ENCODE measurements at regions not wholly inside any gene's neighbourhood (a gene's known extent, or its start where the extent isn't known, plus 50 kb on each side); places are given as distances from the start of the nearest gene placed in this dataset.
"Not testable (repeated sequence)": the region's sequence is repeated elsewhere in the genome, so short reads cannot be mapped to it uniquely, and the experiment has no call there.

- Mint-ChIP-seq H3K4me1 (no peaks in the 10 kb centered on the region), H3K36me3 (no peaks in the 10 kb centered on the region), H3K27me3 (ENCODE audit: low read depth in 3 of 3) (no peaks in the 10 kb centered on the region), H3K4me3 (no peak overlapping the region), H3K9me3 (peaks cover 2 to 15% (median 3%) of the 10 kb centered on the region in 7 donors), H3K27ac (no peak overlapping the region)
- Histone ChIP-seq H3K27me3 (ENCODE audit: control insufficient read depth in 2 of 2, insufficient read depth in 2 of 2, low read length in 2 of 2) (no peaks in the 10 kb centered on the region), H3K9me3 (replicated peaks in 1 of 2; ENCODE audit: control insufficient read depth in 1 of 2, insufficient read depth in 1 of 2, low read length in 2 of 2) (no peaks in the 10 kb centered on the region), H3K4me1 (ENCODE audit: control insufficient read depth in 1 of 2, insufficient read depth in 2 of 2, low read length in 2 of 2) (no peaks in the 10 kb centered on the region), H3K4me3 (replicated peaks in 1 of 3; ENCODE audit: low read depth in 2 of 3, low read length in 3 of 3) (no peak overlapping the region), H3K79me2 (ENCODE audit: insufficient read depth, low read length) (no peaks in the 10 kb centered on the region), H3K36me3 (replicated peaks in 1 of 2; ENCODE audit: control insufficient read depth in 1 of 2, insufficient read depth in 2 of 2, low read length in 2 of 2) (no peaks in the 10 kb centered on the region), H3K4me2 (replicated peaks; ENCODE audit: extremely low read depth, low read length, poor library complexity, severe bottlenecking) (no peak overlapping the region), H3K9ac (ENCODE audit: insufficient read depth, low read length, poor library complexity, severe bottlenecking) (no peak overlapping the region), H2AFZ (ENCODE audit: insufficient read depth, low read depth, low read length, poor library complexity, severe bottlenecking) (no peak overlapping the region), H3K27ac (ENCODE audit: low read depth in 1 of 2, low read length in 2 of 2) (no peak overlapping the region), H4K20me1 (ENCODE audit: insufficient read depth, low read length) (no peaks in the 10 kb centered on the region)
- WGBS (ENCODE audit: insufficient coverage), result no CpG with 5 or more reads among the region's 8 CpGs
- TF ChIP-seq, protein P1, sequence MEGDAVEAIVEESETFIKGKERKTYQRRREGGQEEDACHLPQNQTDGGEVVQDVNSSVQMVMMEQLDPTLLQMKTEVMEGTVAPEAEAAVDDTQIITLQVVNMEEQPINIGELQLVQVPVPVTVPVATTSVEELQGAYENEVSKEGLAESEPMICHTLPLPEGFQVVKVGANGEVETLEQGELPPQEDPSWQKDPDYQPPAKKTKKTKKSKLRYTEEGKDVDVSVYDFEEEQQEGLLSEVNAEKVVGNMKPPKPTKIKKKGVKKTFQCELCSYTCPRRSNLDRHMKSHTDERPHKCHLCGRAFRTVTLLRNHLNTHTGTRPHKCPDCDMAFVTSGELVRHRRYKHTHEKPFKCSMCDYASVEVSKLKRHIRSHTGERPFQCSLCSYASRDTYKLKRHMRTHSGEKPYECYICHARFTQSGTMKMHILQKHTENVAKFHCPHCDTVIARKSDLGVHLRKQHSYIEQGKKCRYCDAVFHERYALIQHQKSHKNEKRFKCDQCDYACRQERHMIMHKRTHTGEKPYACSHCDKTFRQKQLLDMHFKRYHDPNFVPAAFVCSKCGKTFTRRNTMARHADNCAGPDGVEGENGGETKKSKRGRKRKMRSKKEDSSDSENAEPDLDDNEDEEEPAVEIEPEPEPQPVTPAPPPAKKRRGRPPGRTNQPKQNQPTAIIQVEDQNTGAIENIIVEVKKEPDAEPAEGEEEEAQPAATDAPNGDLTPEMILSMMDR (IDR thresholded peaks at IDR 0.05), result no peak
- DNase-seq, result no peak
- intact Hi-C loops (cut with micrococcal nuclease), result no loop called here
These were observed 420.5 kb upstream of the KLF12 start for GRCh38 chr13:74554569-74555275.

DNA sequence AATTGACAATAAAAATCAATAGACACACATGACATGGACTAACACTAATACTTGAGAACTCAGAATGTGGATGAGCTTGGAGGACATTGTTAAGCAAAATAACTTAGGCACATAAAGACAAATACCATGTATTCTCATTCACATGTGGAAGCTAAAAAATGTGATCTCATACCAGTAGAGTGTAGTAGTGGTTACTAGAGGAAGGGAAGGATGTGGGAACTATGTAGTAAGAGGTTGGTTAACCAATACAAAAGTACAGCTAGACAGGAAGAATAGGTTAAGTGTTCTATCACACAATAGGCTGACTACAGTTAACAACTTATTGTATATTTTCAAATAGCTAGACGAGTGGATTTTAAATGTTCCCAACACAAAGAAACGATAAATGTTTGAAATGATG lies 415.8 kb upstream of the KLF12 start:
- Histone ChIP-seq H3K9ac (ENCODE audit: insufficient read depth, low read length, poor library complexity, severe bottlenecking) (no peak overlapping the region), H3K4me2 (replicated peaks; ENCODE audit: extremely low read depth, low read length, poor library complexity, severe bottlenecking) (no peak overlapping the region), H3K79me2 (ENCODE audit: insufficient read depth, low read length) (no peaks in the 10 kb centered on the region), H3K4me1 (ENCODE audit: control insufficient read depth in 1 of 2, insufficient read depth in 2 of 2, low read length in 2 of 2) (no peaks in the 10 kb centered on the region), H3K36me3 (replicated peaks in 1 of 2; ENCODE audit: control insufficient read depth in 1 of 2, insufficient read depth in 2 of 2, low read length in 2 of 2) (no peaks in the 10 kb centered on the region), H4K20me1 (ENCODE audit: insufficient read depth, low read length) (no peaks in the 10 kb centered on the region), H3K27me3 (ENCODE audit: control insufficient read depth in 2 of 2, insufficient read depth in 2 of 2, low read length in 2 of 2) (no peaks in the 10 kb centered on the region), H3K9me3 (replicated peaks in 1 of 2; ENCODE audit: control insufficient read depth in 1 of 2, insufficient read depth in 1 of 2, low read length in 2 of 2) (no peaks in the 10 kb centered on the region), H3K4me3 (replicated peaks in 1 of 3; ENCODE audit: low read depth in 2 of 3, low read length in 3 of 3) (no peak overlapping the region), H2AFZ (ENCODE audit: insufficient read depth, low read depth, low read length, poor library complexity, severe bottlenecking) (no peak overlapping the region), H3K27ac (ENCODE audit: low read depth in 1 of 2, low read length in 2 of 2) (no peak overlapping the region)
- no peak overlapping the region for H3K27ac Mint-ChIP-seq
- no peak overlapping the region for H3K4me3 Mint-ChIP-seq
- H3K4me1 Mint-ChIP-seq, result no peaks in the 10 kb centered on the region
- no peak for DNase-seq
- intact Hi-C loops (cut with micrococcal nuclease), result no loop called here
- no CpG with 5 or more reads among the region's 2 CpGs for WGBS (ENCODE audit: insufficient coverage)
- no peaks in the 10 kb centered on the region for H3K27me3 Mint-ChIP-seq (ENCODE audit: low read depth in 3 of 3)
- no peaks in the 10 kb centered on the region for H3K36me3 Mint-ChIP-seq
- TF ChIP-seq, protein P1 (IDR thresholded peaks at IDR 0.05), result no peak
- H3K9me3 Mint-ChIP-seq, result peaks cover 0 to 4% (median 3%) of the 10 kb centered on the region in 7 donors

DNA sequence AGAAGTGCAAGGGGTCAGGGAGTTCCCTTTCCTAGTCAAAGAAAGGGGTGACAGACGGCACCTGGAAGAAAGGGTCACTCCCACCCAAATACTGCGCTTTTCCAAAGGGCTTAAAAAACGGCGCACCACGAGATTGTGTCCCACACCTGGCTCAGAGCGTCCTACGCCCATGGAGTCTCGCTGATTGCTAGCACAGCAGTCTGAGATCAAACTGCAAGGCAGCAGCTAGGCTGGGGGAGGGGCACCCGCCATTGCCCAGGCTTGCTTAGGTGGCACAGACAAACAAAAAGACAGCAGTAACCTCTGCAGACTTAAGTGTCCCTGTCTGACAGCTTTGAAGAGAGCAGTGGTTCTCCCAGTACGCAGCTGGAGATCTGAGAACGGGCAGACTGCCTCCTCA lies 402.4 kb upstream of the KLF12 start:
- H3K4me3 Mint-ChIP-seq; H3K4me1 ChIP-seq (ENCODE audit: control insufficient read depth in 1 of 2, insufficient read depth in 2 of 2, low read length in 2 of 2); H4K20me1 ChIP-seq (ENCODE audit: insufficient read depth, low read length); H3K27ac ChIP-seq (ENCODE audit: low read depth in 1 of 2, low read length in 2 of 2); H3K4me3 ChIP-seq (replicated peaks in 1 of 3; ENCODE audit: low read depth in 2 of 3, low read length in 3 of 3); H3K9ac ChIP-seq (ENCODE audit: insufficient read depth, low read length, poor library complexity, severe bottlenecking); H3K27me3 Mint-ChIP-seq (ENCODE audit: low read depth in 3 of 3); H3K9me3 Mint-ChIP-seq; H3K36me3 ChIP-seq (replicated peaks in 1 of 2; ENCODE audit: control insufficient read depth in 1 of 2, insufficient read depth in 2 of 2, low read length in 2 of 2); H2AFZ ChIP-seq (ENCODE audit: insufficient read depth, low read depth, low read length, poor library complexity, severe bottlenecking); H3K4me2 ChIP-seq (replicated peaks; ENCODE audit: extremely low read depth, low read length, poor library complexity, severe bottlenecking); H3K27me3 ChIP-seq (ENCODE audit: control insufficient read depth in 2 of 2, insufficient read depth in 2 of 2, low read length in 2 of 2); H3K4me1 Mint-ChIP-seq; H3K36me3 Mint-ChIP-seq; H3K9me3 ChIP-seq (replicated peaks in 1 of 2; ENCODE audit: control insufficient read depth in 1 of 2, insufficient read depth in 1 of 2, low read length in 2 of 2); DNase-seq; H3K79me2 ChIP-seq (ENCODE audit: insufficient read depth, low read length); H3K27ac Mint-ChIP-seq; intact Hi-C loops (cut with micrococcal nuclease): not testable (repeated sequence)
- 90% methylated on average over 7 of the region's 11 CpGs for WGBS (ENCODE audit: insufficient coverage)

Measured in CD14-positive monocyte (primary cell).